ENCODE measurements at regions not wholly inside any gene's neighbourhood (a gene's known extent, or its start where the extent isn't known, plus 50 kb on each side); places are given as distances from the start of the nearest gene placed in this dataset.

GRCh38 chr4:67365661-67366245 is 179.6 kb downstream of the CENPC start:
- no peak for DNase-seq
- intact Hi-C loops (cut with DNase I): no loop called here
- Histone ChIP-seq H3K4me3 (no peak overlapping the region), H3K9me3 (peaks cover 0 to 23% (median 14%) of the 10 kb centered on the region in 11 donors), H3K27me3 (no peaks in the 10 kb centered on the region), H3K4me1 (no peaks in the 10 kb centered on the region), H3K36me3 (no peaks in the 10 kb centered on the region), H3K27ac (peak overlapping the region in 1 of 10 donors; percentile 16)
- TF ChIP-seq, protein P1, sequence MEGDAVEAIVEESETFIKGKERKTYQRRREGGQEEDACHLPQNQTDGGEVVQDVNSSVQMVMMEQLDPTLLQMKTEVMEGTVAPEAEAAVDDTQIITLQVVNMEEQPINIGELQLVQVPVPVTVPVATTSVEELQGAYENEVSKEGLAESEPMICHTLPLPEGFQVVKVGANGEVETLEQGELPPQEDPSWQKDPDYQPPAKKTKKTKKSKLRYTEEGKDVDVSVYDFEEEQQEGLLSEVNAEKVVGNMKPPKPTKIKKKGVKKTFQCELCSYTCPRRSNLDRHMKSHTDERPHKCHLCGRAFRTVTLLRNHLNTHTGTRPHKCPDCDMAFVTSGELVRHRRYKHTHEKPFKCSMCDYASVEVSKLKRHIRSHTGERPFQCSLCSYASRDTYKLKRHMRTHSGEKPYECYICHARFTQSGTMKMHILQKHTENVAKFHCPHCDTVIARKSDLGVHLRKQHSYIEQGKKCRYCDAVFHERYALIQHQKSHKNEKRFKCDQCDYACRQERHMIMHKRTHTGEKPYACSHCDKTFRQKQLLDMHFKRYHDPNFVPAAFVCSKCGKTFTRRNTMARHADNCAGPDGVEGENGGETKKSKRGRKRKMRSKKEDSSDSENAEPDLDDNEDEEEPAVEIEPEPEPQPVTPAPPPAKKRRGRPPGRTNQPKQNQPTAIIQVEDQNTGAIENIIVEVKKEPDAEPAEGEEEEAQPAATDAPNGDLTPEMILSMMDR (IDR thresholded peaks at IDR 0.05): no peak
- WGBS, 2 donors: 61 to 65% methylated on average over 3 of the region's 3 CpGs
- ATAC-seq: no peak

- TF ChIP-seq, protein P1 (IDR thresholded peaks at IDR 0.05): no peak
These were observed 189.5 kb downstream of the CENPC start for GRCh38 chr4:67355806-67356205.

GRCh38 chr4:67346654-67347053 is 198.6 kb downstream of the CENPC start:
- no peaks in the 10 kb centered on the region for H3K36me3 ChIP-seq
- H3K4me1 ChIP-seq: no peaks in the 10 kb centered on the region
- ATAC-seq (no peak), DNase-seq (no peak)
- TF ChIP-seq, protein P1 (IDR thresholded peaks at IDR 0.05): no peak
- intact Hi-C loops (cut with DNase I): no loop called here
- no peak overlapping the region for H3K27ac ChIP-seq
- H3K9me3 ChIP-seq: no peaks in the 10 kb centered on the region
- no peak overlapping the region for H3K4me3 ChIP-seq
- H3K27me3 ChIP-seq: no peaks in the 10 kb centered on the region

More at GRCh38 chr4:67355806-67356205, 189.5 kb downstream of the CENPC start:
- Histone ChIP-seq H3K9me3 (peaks cover 0 to 4% (median 0%) of the 10 kb centered on the region in 11 donors), H3K27me3 (no peaks in the 10 kb centered on the region), H3K4me3 (no peak overlapping the region), H3K27ac (no peak overlapping the region), H3K36me3 (no peaks in the 10 kb centered on the region), H3K4me1 (no peaks in the 10 kb centered on the region)
- DNase-seq: no peak
- ATAC-seq: no peak
- intact Hi-C loops (cut with DNase I): no loop called here

GRCh38 chr4:67344594-67345380 is 200.5 kb downstream of the CENPC start:
- Histone ChIP-seq H3K4me1 (no peaks in the 10 kb centered on the region), H3K27me3 (no peaks in the 10 kb centered on the region), H3K4me3 (no peak overlapping the region), H3K36me3 (no peaks in the 10 kb centered on the region), H3K27ac (no peak overlapping the region), H3K9me3 (no peaks in the 10 kb centered on the region)
- intact Hi-C loops (cut with DNase I): no loop called here
- no peak for ATAC-seq
- DNase-seq: no peak
- TF ChIP-seq, protein P1 (IDR thresholded peaks at IDR 0.05): no peak
- 24 to 30% methylated on average over 4 of the region's 4 CpGs for WGBS, 2 donors

Measured in heart right ventricle (tissue), 16 donors.